HK-2 (cell line): ENCODE measurements at regions not wholly inside any gene's neighbourhood (a gene's known extent, or its start where the extent isn't known, plus 50 kb on each side); places are given as distances from the start of the nearest gene placed in this dataset.
A peak's percentile ranks its signal among the peaks of the same experiment; 100 is the strongest.
"Not testable (repeated sequence)": the region's sequence is repeated elsewhere in the genome, so short reads cannot be mapped to it uniquely, and the experiment has no call there.

Source experiments
- DNase-seq: peaks from one replicate; pipeline ENCODE4 v3.0.0-alpha.2; 2018; ENCODE audit not compliant: unreplicated experiment

DNA sequence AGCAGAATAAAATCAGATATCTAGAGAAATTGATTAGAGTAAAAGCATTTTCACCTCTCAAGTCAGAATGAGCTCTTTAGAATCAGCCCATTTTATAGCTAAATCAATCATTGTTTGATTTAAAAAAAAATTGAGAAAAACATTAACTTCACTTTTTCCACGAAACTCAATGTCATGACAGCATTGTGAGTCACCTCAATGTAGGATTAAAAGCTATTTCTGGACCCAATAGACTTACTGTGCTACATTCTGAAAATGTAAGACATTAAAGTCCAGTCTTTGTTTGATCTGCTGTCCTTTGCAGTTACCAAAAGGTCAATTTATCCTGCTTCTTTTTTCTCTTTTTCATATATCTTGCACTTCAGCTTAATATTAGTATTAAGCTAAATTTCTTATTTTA lies 519.4 kb upstream of the ZNF337 start:
- DNase-seq: no peak

DNA sequence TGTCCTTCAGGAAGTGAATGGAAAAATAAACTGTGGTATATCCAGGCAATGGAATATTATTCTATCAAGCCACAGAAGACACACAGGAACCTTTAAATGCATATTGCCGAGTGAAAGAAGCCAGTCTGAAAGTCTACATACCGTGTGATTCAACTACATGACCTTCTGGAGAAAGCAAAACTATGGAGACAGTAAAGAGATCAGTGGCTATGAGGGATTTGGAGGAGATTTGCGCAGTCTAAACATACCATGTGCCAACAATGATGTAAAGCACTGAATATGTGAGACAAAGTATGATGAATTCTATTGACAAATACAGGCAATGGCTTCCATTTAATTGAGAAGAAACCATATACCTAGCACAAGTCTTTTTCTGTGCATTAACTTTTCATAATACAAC lies 518.3 kb upstream of the ZNF337 start:
- DNase-seq: no peak

DNA sequence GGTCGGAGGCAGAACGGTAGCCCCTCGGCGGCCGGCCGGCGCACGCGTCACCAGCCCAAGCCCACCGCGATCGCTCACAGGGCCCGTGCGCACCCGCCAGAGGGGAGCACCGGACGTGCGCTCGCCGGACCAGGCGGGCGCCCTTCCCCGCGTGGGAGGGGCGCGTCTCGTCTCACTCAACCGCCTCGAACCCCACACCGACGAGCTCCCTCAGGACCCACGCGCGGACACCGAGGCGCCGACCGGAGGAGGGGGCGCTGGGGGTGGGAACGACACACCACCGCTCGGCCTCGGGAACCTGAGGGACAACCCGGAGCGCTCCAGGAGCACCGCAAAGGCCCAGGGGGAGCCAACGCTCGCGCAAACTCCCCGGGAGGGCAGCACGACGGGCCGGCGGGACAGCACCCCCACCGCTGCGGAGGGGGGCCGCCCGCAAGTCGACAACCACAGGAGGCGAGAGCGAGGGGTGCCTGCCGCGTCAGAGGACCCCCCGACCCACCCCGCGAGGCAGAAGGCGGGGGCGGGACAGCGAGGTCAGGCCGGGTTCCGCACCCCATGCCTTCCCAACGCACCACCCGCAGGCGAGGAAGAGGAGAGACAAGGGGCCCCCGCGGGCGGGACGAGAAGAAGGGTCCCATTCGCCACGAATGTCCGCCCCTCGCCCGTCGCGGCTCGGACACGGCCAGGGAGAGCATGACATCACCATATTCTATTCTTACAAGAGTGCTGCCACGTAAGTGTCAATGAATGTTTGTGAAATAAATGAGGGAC lies 512.7 kb upstream of the ZNF337 start:
- DNase-seq: no peak

DNA sequence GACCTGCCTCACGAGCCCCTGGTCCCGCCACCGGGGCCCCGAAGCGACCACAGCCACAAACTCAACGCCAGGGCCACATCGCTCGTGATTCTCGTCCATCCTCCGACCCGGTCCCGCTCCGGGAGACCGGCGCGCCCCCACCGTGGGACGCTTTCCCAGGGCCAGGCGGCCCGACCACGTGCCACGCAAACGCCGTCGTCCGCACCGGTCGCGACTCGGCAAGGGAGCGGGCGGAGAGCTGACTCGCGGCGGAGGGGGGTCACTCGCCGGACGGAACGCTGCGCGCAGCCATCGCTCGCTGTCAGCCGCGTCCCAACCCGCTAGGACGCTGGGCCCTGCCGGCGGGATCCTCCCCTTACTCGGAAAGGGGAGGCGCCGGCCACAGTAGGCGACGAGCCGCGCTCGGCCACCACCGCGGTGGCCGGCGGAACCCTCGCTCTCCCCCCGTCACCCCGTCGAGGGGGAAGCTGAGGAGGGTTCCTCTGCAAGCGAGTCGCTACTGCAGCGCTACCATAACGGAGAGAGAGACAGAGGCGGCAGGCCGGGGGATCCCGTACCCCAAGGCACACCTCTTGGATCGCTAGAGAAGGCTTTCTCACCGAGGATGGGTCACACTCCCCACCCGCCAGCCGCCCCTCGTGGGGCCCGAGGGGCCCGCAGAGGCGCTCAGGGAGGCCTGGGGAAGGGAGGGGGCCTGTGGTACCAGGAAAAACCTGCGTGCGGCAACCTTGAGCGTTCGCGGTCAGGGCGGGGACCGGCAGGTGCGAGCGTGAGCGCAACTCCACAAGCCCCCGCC lies 511.8 kb upstream of the ZNF337 start:
- DNase-seq: no peak

DNA sequence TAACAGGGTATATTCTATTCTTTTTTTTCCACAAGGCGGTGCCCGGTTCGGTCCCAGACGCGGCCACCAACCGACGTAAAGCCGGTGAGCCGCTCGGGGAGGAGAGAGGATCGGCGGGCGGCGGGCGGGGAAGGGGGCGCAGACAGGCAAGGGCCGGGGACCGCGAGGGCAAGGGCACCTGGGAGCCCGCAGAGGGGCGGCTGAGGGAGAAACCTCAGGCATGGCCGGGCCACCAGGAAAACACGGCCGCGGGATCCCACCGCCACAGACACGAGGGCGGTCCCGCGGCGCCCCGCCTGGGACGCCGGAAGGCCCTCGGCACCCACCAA lies 511.3 kb upstream of the ZNF337 start:
- not testable (repeated sequence) for DNase-seq

DNA sequence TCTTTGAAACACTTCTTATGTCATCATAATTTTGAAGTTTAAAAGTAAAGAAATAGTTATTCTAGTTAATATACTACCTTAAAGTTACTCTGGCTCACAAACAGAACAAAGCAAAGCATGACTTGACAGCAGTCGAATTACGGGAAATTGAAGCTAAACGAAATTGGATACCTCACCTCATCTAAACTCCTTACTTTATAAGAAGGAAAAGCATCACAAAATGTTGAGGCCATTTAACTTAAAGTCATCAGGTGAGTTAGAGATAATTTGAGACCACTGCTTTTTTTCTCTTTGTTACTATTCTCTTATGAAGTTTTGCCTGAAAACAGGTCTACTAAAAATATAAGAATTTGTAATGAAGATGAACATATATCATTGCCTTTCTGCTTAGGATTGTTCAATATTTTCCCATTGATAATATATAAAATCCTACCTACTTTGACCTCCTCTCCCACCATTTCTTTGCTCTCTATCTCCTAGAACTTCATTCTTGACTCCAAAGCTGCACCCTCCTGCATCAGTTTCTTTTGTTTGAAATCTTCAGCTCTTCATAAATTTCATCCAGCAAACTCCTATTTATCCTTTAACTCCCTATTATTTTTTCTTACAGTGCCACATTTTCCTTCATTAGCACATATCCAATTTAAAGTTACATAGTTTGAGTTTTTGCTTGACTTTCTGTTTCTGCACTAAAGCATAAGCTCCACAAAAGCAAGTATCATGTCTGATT lies 510.7 kb upstream of the ZNF337 start:
- DNase-seq: no peak

DNA sequence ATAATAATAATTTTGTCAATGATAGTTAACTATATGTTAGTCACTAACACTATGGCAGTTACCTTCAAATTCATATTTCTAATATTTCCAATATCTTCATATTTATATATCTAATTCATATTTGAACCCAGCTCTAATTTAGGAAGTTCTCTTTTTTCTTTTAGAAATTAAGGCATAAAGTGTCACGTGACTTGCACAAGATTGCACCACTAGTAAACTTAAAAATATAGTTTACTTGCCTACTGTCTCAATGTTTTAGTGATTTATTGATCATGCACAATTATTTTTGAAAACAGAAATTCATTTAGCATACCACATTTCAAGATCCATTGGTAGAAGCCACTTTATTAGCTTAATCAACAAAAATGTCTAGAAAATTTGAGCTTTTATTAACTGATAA lies 508.7 kb upstream of the ZNF337 start:
- DNase-seq: no peak

DNA sequence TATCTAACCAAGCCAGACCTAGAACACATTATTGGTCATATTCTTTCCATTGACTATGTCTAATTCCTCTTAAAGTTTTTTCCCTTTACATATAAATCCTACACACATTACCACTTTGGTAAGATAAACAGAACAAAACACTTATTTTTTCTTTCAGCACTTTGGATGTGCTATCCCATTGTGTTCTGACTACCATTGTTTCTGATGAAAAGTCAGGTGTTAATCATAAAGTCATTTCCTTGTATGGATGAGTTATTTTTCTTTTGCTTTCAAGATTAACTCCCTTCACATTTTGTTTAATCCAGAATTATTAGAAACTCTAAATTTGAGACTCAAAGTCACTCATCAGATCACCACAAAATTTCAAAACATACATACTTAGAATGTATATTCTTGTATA lies 504.4 kb upstream of the ZNF337 start:
- DNase-seq: not testable (repeated sequence)

DNA sequence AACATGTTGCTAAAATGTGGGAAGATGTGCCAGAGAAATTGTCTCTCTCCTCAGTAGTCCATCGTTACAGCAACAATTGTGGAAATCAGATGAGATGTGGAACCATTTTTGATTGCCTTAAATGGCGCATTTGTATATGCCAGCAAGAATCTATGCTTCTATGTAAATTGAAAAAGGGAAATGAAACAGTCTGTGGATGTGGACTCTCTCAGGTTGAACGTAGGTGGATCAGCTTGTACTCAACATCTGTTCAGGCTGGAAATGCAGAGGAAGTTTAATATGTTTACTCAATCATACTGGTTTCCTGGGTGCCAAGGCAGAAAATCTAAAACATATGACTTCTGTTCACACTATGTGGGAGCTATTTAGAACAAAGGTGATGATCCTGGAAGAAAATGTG lies 490.7 kb upstream of the ZNF337 start:
- not testable (repeated sequence) for DNase-seq

DNA sequence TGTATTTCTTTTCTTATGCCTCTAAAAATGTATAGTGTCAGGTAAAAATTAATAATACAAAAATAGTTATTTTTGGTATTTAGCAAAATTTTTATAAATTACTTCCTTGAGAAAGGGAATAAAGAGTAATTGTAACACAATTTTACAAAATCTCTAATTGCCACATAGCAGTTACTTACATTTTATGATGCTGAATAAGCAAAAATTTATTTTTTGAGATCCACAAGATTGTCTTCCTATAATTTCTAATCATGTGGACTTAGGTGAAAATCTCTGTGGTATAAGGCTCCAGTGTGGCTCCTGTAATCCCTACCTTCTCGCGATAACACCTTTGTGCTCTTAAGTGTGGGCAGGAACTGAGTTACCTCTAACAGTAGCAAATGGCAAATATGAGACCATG lies 487.1 kb upstream of the ZNF337 start:
- not testable (repeated sequence) for DNase-seq

DNA sequence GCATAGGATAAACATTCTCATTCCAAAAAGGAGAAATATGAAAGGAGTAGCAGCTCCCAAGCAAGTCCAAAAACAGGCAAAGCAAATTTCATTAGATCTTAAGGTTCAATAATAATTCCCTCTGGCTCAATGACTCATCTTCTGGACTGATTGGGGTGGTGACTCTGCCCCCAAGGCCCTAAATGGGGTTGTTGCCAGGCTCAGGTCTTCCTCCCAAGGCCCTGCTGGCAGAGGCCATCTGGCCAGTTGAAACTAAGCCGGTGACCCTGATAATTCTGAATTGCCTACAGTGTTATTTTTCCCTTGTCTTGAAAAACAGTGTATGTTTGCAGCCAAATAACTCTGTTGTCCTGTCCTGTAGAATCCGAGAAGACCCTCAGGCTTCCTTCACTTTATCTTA lies 484.7 kb upstream of the ZNF337 start:
- DNase-seq: not testable (repeated sequence)

DNA sequence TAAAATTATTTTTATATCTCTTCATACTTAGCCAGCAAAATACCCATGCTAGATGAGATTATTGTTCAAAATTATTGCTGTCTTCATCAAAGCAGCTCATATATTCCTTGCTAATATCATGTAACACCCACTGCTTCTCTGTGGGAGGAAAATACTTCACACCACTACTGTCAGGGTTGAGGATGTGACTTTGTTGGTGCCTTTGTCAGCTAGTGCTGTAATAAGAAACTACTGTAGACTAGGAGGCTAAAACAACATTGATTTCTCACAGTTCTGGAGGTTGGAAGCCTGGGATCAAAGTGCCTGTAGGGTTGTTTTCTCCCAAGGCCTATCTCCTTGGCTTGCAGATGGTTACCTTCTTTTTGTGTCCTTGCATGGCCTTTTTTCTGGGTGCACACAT lies 475.2 kb upstream of the ZNF337 start:
- DNase-seq: not testable (repeated sequence)

DNA sequence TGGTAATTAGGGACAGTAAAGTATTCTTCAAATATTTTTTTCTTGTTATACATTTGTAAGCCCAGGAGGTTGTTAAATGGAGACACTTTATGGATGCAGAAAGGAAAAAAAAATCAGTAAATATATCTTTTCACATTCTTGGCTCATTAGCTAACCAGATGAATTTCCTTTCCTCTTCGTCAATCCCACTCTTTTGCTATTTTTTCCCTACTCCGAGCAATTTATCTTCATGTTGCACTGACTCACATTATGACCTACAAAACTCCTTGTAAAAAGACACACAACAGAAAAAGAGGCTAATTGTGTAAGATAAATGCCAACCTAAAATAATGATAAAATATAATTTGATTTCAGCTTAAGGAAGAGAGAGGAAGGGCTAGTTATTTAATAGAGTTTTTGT lies 472.9 kb upstream of the ZNF337 start:
- no peak for DNase-seq

DNA sequence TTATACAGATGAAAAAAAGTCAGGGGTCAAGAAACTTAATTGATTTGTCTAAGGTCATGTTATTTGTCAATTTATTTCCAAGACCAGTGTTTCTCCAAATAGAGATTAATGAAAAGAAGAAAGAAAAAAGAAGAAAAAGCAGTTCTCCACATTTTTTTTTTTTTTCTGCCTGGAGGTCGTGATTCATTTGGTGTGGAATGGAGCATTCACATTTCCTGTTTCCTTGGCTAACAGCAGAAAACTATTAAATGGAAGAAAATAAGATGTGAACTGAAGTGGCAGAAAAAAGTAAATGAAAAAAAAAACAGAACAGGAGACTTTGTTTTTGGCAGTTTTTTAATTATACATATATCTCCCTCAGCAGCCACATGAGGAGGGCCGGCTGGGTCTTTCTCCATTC lies 470.8 kb upstream of the ZNF337 start:
- no peak for DNase-seq

DNA sequence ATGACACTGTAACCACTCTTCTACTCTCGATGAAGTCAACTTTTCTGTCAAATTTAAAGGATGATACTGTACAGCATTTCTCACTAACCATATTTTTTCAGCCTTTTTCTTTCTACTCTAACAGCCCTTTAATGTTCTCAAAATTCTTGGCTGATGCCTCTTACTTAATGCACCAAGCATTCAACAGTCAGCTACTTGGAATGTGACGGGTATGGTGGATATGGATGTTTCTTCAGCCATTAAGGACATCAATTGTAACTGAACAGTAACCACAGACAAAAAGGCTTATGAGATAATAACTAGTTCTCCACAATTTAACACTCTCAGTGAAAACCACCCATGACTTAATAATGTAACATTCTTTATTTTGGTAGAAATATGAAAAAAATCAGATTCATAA lies 467.2 kb upstream of the ZNF337 start:
- peak; percentile 8 for DNase-seq

DNA sequence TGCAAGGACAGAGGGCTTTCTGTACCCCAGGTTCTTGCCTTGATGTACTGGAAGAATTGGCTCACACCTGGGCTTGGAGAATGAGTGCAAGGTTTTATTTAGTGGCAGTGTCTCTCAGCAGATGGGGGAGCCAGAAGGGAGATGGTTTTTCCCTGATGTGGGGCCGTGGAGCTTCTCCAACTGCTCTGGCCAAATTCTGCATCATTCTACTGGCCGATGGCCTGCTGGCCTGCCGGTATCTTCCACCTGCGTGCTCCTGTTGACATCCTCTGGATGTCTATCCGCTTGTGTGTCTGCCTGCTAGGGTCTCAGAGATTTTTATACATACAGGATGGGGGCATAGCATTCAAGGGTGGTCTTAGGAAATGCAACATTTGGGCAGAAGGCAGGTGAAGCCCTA lies 466.5 kb upstream of the ZNF337 start:
- DNase-seq: not testable (repeated sequence)

DNA sequence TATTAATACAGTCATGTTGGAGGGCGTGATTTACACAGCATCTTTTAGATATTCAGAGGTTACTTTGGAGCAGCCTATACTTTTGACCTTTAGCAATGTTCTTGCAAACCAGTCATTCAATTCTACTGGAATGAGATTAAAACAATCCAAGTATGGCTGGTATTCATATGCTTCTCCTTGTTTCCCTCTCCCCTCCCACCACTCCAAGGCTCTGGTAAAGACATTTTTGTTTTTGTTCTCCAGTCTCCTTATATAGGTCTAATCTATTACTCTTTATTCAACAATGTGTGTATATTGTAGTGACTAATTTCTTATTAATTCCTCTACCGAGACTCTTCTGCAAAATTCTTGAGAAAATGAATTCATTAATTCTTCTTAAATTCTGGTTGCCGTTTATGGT lies 465.1 kb upstream of the ZNF337 start:
- not testable (repeated sequence) for DNase-seq

DNA sequence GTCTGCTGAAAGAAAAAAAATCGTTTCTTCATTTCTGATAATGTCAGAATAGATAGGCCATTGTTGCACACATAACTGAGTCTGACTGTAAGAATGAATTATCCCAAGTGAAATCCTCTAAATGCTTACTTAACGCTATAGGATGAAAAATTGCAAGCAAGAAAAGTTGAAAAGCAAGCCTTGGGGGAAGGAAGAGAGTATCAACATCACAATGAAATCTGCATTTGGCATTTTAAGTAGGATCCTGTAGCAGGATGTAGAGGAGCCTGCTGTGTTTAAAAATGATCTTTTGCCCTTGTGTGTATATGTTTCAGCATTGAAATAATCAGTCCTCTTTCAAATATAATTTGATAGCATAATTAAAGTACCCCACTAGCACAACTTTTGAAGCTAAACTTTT lies 464.3 kb upstream of the ZNF337 start:
- not testable (repeated sequence) for DNase-seq

DNA sequence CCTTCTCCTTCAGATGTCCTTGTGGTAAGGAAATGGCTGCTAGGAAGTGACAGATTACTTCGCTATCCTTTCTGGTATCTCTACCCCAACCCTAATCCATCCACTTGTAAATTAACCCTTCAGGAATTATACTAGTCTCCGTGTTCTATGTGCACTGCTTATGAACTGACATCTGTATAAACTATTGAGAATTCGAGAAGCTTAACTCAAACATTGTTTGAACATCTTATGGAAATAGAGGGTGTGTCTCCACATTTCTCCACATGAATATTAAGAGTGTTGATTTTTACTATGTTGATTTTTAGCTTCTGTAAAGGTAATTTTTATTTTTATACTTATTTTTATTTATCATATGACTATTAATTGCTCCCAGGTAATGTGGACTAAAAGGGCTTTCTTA lies 457.6 kb upstream of the ZNF337 start:
- no peak for DNase-seq

DNA sequence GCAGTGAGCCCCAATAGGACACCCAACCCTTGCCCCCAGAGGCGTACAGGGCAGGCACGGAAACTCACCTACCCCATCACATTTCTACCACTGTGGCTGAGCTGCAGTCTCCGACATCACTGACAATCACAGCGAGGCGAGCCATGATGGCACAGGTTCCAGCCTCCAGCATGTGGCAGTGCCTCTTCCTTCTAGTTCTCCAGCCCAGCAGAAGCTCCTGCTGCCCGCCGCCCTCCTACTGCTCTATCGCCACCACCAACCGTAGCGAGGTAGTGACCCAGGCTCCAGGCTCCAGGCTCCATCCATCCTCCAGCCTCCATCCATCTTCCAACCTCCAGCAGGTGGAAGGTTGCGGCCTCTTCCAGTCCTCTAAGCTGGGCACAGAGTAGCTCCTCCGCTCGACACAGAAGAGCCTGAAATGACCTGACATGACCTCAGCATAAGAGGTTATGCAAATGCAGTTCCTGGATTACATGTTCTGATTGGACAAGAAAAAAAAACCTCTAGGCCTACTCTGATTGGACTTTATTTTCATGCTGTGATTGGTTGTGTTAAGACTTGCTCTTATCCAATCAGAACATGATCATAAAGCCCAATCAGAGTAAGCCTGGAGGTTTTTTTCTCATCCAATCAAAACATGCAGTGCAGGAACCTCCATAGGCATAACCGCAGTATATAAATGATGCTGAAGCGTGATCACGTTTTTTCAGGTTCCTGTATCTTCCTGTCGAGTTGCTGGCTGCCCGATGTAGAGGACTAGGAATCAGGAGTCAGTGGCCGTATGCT lies 438.9 kb upstream of the ZNF337 start:
- DNase-seq: no peak

DNA sequence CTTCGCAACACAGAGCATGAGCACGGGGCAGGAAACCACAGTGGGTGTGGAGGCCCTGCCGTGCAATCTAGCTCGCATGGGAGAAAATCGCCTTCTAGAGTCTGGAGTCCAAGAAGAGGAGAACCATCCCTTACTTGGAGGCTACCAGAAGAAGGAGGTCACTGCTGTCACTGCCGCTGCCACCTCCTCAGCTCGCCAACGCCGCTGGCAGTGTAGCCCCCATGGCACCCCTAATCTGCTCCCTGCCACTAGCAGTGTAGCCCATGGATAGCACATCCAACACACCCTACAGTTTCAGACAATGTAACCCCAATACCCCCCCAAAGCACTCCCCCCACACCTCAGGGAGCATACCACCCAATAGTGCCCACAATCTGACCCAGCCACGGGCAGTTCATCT lies 438.0 kb upstream of the ZNF337 start:
- DNase-seq: no peak

DNA sequence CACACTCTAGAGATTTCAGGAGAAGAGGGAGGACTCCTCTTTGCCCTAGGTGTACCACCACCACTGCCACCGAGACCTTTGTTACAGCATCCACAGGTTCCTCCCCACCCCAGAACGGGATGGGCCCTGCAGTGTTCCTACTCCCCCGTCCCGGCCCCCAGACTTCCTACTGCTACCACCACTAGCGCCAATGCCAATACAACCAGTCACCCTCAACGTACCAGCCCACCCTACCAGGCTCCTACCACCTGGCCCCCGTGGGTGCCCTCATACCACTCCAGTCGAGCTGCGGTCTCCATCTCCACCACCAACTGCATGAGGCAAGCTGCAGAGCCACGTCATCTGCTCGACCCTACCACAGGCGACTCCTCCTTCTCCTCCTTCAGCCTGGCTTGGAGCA lies 437.1 kb upstream of the ZNF337 start:
- DNase-seq: not testable (repeated sequence)
